Testis (tissue), 2 donors: ENCODE measurements at regions not wholly inside any gene's neighbourhood (a gene's known extent, or its start where the extent isn't known, plus 50 kb on each side); places are given as distances from the start of the nearest gene placed in this dataset.

Experiments
- CTCF ChIP-seq, 3 experiments: fragments of 450-650 bp in 2 of 3; fragments of 200-600 bp in 1 of 3; sonication (generic) in 1 of 3; IDR thresholded peaks; one replicate each; pipeline ENCODE4 v1.5.1; 2016 to 2019; ENCODE audit warnings: antibody characterized with exemption in 3 of 3, mild to moderate bottlenecking in 2 of 3, moderate library complexity in 1 of 3
- POLR2A ChIP-seq: fragments of 450-650 bp; IDR thresholded peaks from one replicate; pipeline ENCODE4 v1.6.1; 2017; ENCODE audit warnings: antibody characterized with exemption, mild to moderate bottlenecking, moderate library complexity

GRCh38 chr4:11633430-11633829 is 204.7 kb upstream of the HS3ST1 start:
- TF ChIP-seq CTCF (IDR thresholded peaks at IDR 0.05) (no peak), POLR2A (no peak)
